Heart right ventricle (tissue), 16 donors: ENCODE measurements at regions not wholly inside any gene's neighbourhood (a gene's known extent, or its start where the extent isn't known, plus 50 kb on each side); places are given as distances from the start of the nearest gene placed in this dataset.
A peak's percentile ranks its signal among the peaks of the same experiment; 100 is the strongest.
"Not testable (repeated sequence)": the region's sequence is repeated elsewhere in the genome, so short reads cannot be mapped to it uniquely, and the experiment has no call there.

Experiments
- ATAC-seq, 8 donors: fragments of 200-7000 bp; cut with Tn5 transposase; one replicate each; pipeline ENCODE4 v1.9.1; 2020; ENCODE audit warnings: mild to moderate bottlenecking in 8 of 8, moderate library complexity in 8 of 8, moderate number of reproducible peaks in 1 of 8
- DNase-seq, 2 donors: peaks; one replicate each; pipeline ENCODE4 v3.0.0-alpha.2; 2020
- H3K27ac ChIP-seq, 10 donors: fragments of 200-600 bp; sonication (generic) in 2 of 10; one replicate each; pipeline versions ENCODE4 v1.5.0 to v1.8.0; 2020 to 2022; ENCODE audit warnings: mild to moderate bottlenecking in 3 of 10
- H3K27me3 ChIP-seq, 7 donors: fragments of 200-600 bp; one replicate each; pipeline ENCODE4 v1.8.0; 2021 to 2022; ENCODE audit warnings: mild to moderate bottlenecking in 2 of 7
- H3K36me3 ChIP-seq, 9 donors: fragments of 200-600 bp; sonication (generic) in 1 of 9; one replicate each; pipeline versions ENCODE4 v1.5.0 to v1.8.0; 2020 to 2022; ENCODE audit warnings: mild to moderate bottlenecking in 2 of 9
- H3K4me1 ChIP-seq, 9 donors: fragments of 200-600 bp; sonication (generic) in 1 of 9; one replicate each; pipeline versions ENCODE4 v1.5.0 to v1.8.0; 2020 to 2022; ENCODE audit warnings: mild to moderate bottlenecking in 4 of 9
- H3K4me3 ChIP-seq, 10 donors: fragments of 200-600 bp; sonication (generic) in 2 of 10; one replicate each; pipeline versions ENCODE4 v1.5.0 to v1.8.0; 2020 to 2022; ENCODE audit warnings: mild to moderate bottlenecking in 7 of 10, moderate library complexity in 2 of 10
- H3K9me3 ChIP-seq, 11 donors: fragments of 200-600 bp in 10 of 11; sonication (generic) in 2 of 11; one replicate each; pipeline versions ENCODE4 v1.5.0 to v1.8.0; 2013 to 2022; ENCODE audit warnings: mild to moderate bottlenecking in 2 of 11, control low read depth in 1 of 11, moderate library complexity in 1 of 11
- CTCF ChIP-seq, 9 donors: fragments of 200-600 bp; sonication (generic) in 2 of 9; IDR thresholded peaks; one replicate each; pipeline versions ENCODE4 v1.5.0 to v1.8.0; 2021 to 2022; ENCODE audit warnings: antibody characterized with exemption in 9 of 9, mild to moderate bottlenecking in 5 of 9, moderate library complexity in 1 of 9
- WGBS, 2 donors: extraction: QIAGEN DNeasy Blood & Tissue Kit; methylation state at CpG; one replicate each; pipeline ENCODE4 v1.1.7; 2013; ENCODE audit warnings: inconsistent platforms in 1 of 2; 5-methylcytosine and 5-hydroxymethylcytosine counted together
- intact Hi-C, 10 donors: fragments of 100-400 bp; cut with DNase I; formaldehyde crosslinking; loops; one replicate each; pipeline versions ENCODE4 v1.11.1 to v1.14.2; 2022
- donor health status: Arrhythmogenic right ventricular cardiomyopathy.
- donor health status: ischemic (EF 13 %, LVEDD 7.1; RV severe dilation, severe dysfunction).
- donor health status: healthy with polysubstance abuse.
- donor health status: DM: no; HTN: yes; CAD: no.
- donor health status: DM: no; HTN: no; CAD: no.
- donor health status: ischemic (EF 25% LVEDD 6.9; RV normal size, moderate dysfunction).
- donor health status: ischemic (EF 25% LVEDD 5.7; RV mildly dilated, moderate dysfunction).
- donor health status: healthy.
- donor health status: DM: yes; HTN: yes; CAD: no.
- donor health status: Ischemic cardiomyopathy.
- donor health status: ischemic (EF 35%, LVEDD 5.7; RV mildly dilated, moderate dysfunction).
- donor health status: nonischemic (EF 11% LVEDD 7.7; RV severe dilation, severe dysfunction).
- donor health status: DM: yes; HTN: yes; CAD: no.
- donor health status: PGD.
- donor health status: ischemic (EF 29% LVEDD 5.4; RV normal size, mild dysfunction).
- donor health status: nonischemic (EF 23%, LVEDD 6.1; RV moderate dilation, normal function).

GRCh38 chr2:128513116-128513960 lies 194.7 kb upstream of the HS6ST1 start:
- Histone ChIP-seq H3K9me3 (peaks cover 0 to 5% (median 0%) of the 10 kb centered on the region in 11 donors), H3K36me3 (no peaks in the 10 kb centered on the region), H3K27ac (peak overlapping the region in 1 of 10 donors; percentile 58), H3K27me3 (no peaks in the 10 kb centered on the region), H3K4me1 (peaks cover 0 to 26% (median 0%) of the 10 kb centered on the region in 9 donors), H3K4me3 (no peak overlapping the region)
- WGBS, 2 donors: 91 to 93% methylated on average over 12 of the region's 12 CpGs
- peak in 5 of 8 donors; percentile 20 to 54 (median 32) for ATAC-seq
- no peak for DNase-seq
- no peak for TF ChIP-seq CTCF (IDR thresholded peaks at IDR 0.05)
- intact Hi-C loops: loop anchor here in 1 of 10 donors (10.0 kb wide), 1 partner anchor 329 kb away; no protein-coding TSS in a partner anchor

GRCh38 chr2:128513961-128514283 lies 195.3 kb upstream of the HS6ST1 start:
- Histone ChIP-seq H3K9me3 (peaks cover 0 to under 1% (median 0%) of the 10 kb centered on the region in 11 donors), H3K27ac (peak overlapping the region in 1 of 10 donors; percentile 58), H3K4me3 (no peak overlapping the region), H3K36me3 (no peaks in the 10 kb centered on the region), H3K27me3 (no peaks in the 10 kb centered on the region), H3K4me1 (peaks cover 0 to 26% (median 0%) of the 10 kb centered on the region in 9 donors)
- 73 to 74% methylated on average over 3 of the region's 3 CpGs for WGBS, 2 donors
- DNase-seq (no peak), ATAC-seq (peak in 7 of 8 donors; percentile 12 to 69 (median 55))
- intact Hi-C loops: loop anchor here in 1 of 10 donors (10.0 kb wide), 1 partner anchor 329 kb away; no protein-coding TSS in a partner anchor
- TF ChIP-seq CTCF (IDR thresholded peaks at IDR 0.05): no peak

- Histone ChIP-seq H3K27ac (no peak overlapping the region), H3K9me3 (no peaks in the 10 kb centered on the region), H3K4me3 (no peak overlapping the region), H3K4me1 (peaks cover 0 to 26% (median 0%) of the 10 kb centered on the region in 9 donors), H3K27me3 (no peaks in the 10 kb centered on the region), H3K36me3 (no peaks in the 10 kb centered on the region)
- 92 to 95% methylated on average over 13 of the region's 13 CpGs for WGBS, 2 donors
- intact Hi-C loops: loop anchor here in 1 of 10 donors (10.0 kb wide), 1 partner anchor 330 kb away; no protein-coding TSS in a partner anchor
- TF ChIP-seq CTCF (IDR thresholded peaks at IDR 0.05): no peak
- DNase-seq (no peak), ATAC-seq (no peak)
These were observed 195.9 kb upstream of the HS6ST1 start for GRCh38 chr2:128514555-128514955.

- Histone ChIP-seq H3K4me3 (no peak overlapping the region), H3K27ac (no peak overlapping the region), H3K36me3 (no peaks in the 10 kb centered on the region), H3K4me1 (peaks cover 0 to 37% (median 0%) of the 10 kb centered on the region in 9 donors), H3K27me3 (no peaks in the 10 kb centered on the region), H3K9me3 (no peaks in the 10 kb centered on the region)
- intact Hi-C loops: loop anchor here in 1 of 10 donors (10.0 kb wide), 1 partner anchor 332 kb away; no protein-coding TSS in a partner anchor
- TF ChIP-seq CTCF (IDR thresholded peaks at IDR 0.05): no peak
- ATAC-seq: no peak
- 74 to 78% methylated on average over 7 of the region's 7 CpGs for WGBS, 2 donors
- DNase-seq: no peak
These were observed 198.3 kb upstream of the HS6ST1 start for GRCh38 chr2:128516938-128517337.

- not testable (repeated sequence) for H3K27me3 ChIP-seq
- 84 to 87% methylated on average over 16 of the region's 16 CpGs for WGBS, 2 donors
These were observed 200.4 kb upstream of the HS6ST1 start for GRCh38 chr2:128519028-128519427.

More at GRCh38 chr2:128519028-128519427, 200.4 kb upstream of the HS6ST1 start:
- ATAC-seq, H3K4me3 ChIP-seq, H3K9me3 ChIP-seq, DNase-seq, H3K36me3 ChIP-seq, H3K27ac ChIP-seq: not testable (repeated sequence)
- intact Hi-C loops: loop anchor here in 1 of 10 donors (10.0 kb wide), 1 partner anchor 334 kb away; no protein-coding TSS in a partner anchor
- peaks cover 0 to 19% (median 0%) of the 10 kb centered on the region in 9 donors for H3K4me1 ChIP-seq
